BJ (cell line): ENCODE measurements at regions not wholly inside any gene's neighbourhood (a gene's known extent, or its start where the extent isn't known, plus 50 kb on each side); places are given as distances from the start of the nearest gene placed in this dataset. TPM values are rescaled to one million over a fixed set of nuclear protein-coding genes. Genes with fewer than 3 reads are reported as not detected.

Source experiments
- CTCF ChIA-PET: fragments of 350-600 bp; formaldehyde crosslinking; extraction: SDS; loops from one replicate; lab custom pipeline; 2021; ENCODE audit warnings: antibody characterized with exemption, inconsistent platforms; lab: Yijun Ruan, JAX
- POLR2A ChIA-PET: fragments of 300-600 bp; sonication (Branson Sonifier 250); formaldehyde crosslinking; extraction: SDS; loops from one replicate; lab custom pipeline; 2021; ENCODE audit warnings: antibody characterized with exemption; lab: Charles Lee
- DNase-seq: peaks from one replicate; pipeline ENCODE4 v3.0.0-alpha.2; 2011; ENCODE audit warnings: low read depth
- H3K27me3 ChIP-seq: 2 replicates; pipeline ENCODE4 v1.6.0; 2011; ENCODE audit warnings: low read length; ENCODE audit not compliant: control insufficient read depth, insufficient read depth
- H3K36me3 ChIP-seq: 2 replicates; pipeline ENCODE4 v1.5.1; 2011; ENCODE audit warnings: low read length; ENCODE audit not compliant: control insufficient read depth, insufficient read depth
- H3K4me3 ChIP-seq: 2 replicates; pipeline ENCODE4 v1.5.1; 2011; ENCODE audit warnings: low read depth, mild to moderate bottlenecking, control low read depth, low read length
- small RNA-seq: library from RNA; depleted of rRNA; stranded (forward); fragments of <200 nt; gene quantifications from one replicate; pipeline ENCODE3, GENCODE V24; 2012; ENCODE audit warnings: low replicate concordance, low read depth; ENCODE audit not compliant: insufficient read length
- TF ChIP-seq, protein P1 (sequence below): IDR thresholded peaks from 2 replicates; pipeline ENCODE4 v1.5.1; 2011; ENCODE audit warnings: low read depth, mild to moderate bottlenecking, control low read depth, inconsistent platforms, low read length, moderate library complexity; ENCODE audit not compliant: insufficient read depth

DNA sequence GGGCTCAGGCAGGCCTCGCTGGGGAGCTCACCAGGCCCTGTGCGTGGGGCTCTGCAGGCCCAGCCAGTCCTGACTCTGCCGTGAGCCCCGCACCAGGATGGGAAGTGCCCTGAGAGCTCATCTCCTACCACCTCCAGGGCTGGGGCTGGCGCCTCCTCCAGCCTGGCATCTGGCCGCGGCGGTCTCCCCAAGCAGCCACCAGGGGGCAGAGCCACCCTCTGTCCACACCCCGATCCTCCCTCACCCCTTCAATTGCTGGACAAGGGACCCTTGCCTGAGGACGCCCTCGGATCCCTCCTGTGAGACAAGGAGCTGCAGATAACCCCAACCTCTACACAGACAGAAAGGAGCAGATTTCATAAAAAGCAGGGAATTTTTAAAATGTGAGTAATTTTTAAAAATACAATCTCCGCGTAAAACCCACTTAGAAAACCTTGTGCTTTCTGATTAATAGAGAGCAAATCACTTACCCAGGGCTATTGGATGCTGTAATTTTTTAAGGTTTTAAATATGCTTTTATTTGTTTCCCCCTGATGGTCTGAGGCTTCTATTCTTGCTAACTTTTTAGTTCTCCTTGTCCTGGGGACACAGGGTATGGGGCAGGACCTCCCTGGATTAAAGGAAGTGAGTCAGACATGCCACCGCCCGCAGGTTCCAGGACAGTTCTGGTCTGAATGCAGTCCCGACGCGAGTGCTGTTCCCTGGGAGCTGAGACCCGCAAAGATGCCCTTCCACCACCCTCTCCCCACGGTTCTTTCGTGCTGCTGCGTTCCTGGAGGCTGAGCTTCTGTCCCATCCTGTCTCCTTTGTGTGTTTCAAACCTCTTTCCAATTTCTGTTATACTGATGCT, 52.3 kb upstream of the CHRNA7 start:
- TF ChIP-seq, protein P1, sequence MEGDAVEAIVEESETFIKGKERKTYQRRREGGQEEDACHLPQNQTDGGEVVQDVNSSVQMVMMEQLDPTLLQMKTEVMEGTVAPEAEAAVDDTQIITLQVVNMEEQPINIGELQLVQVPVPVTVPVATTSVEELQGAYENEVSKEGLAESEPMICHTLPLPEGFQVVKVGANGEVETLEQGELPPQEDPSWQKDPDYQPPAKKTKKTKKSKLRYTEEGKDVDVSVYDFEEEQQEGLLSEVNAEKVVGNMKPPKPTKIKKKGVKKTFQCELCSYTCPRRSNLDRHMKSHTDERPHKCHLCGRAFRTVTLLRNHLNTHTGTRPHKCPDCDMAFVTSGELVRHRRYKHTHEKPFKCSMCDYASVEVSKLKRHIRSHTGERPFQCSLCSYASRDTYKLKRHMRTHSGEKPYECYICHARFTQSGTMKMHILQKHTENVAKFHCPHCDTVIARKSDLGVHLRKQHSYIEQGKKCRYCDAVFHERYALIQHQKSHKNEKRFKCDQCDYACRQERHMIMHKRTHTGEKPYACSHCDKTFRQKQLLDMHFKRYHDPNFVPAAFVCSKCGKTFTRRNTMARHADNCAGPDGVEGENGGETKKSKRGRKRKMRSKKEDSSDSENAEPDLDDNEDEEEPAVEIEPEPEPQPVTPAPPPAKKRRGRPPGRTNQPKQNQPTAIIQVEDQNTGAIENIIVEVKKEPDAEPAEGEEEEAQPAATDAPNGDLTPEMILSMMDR: peak; percentile 82
- H3K36me3 ChIP-seq: no peaks in the 10 kb centered on the region
- no peak for DNase-seq
- H3K27me3 ChIP-seq: no peaks in the 10 kb centered on the region
- ChIA-PET POLR2A (no interaction called here), CTCF (interaction anchor here (1.5 to 1.9 kb wide), 3 partner anchors 8 to 11 kb away, joined by 4 to 8 read pairs (median 5); no protein-coding TSS in a partner anchor)
- H3K4me3 ChIP-seq: no peak overlapping the region

Small RNA genes in the stretch of these regions (small RNA-seq; reads per million reads assigned to genes)
- not detected for gene AC026951.2
- gene RF00425: not detected
